Fibroblast of lung (primary cell): ENCODE measurements at regions not wholly inside any gene's neighbourhood (a gene's known extent, or its start where the extent isn't known, plus 50 kb on each side); places are given as distances from the start of the nearest gene placed in this dataset.
"Not testable (repeated sequence)": the region's sequence is repeated elsewhere in the genome, so short reads cannot be mapped to it uniquely, and the experiment has no call there.

Experiments used
- DNase-seq, 2 donors: peaks; one replicate each; pipeline versions ENCODE4 v3.0.0 to v3.0.0-alpha.2; 2010; ENCODE audit warnings: low read depth in 2 of 2
- H2AFZ ChIP-seq: 2 replicates; pipeline ENCODE4 v1.5.1; 2012; ENCODE audit warnings: low read length, control low read depth, inconsistent platforms
- H3K27ac ChIP-seq: 2 replicates; pipeline ENCODE4 v1.5.1; 2011; ENCODE audit warnings: low read length, control low read depth; ENCODE audit not compliant: insufficient read depth
- H3K27me3 ChIP-seq: 2 replicates; pipeline ENCODE4 v1.5.1; 2011; ENCODE audit warnings: mild to moderate bottlenecking, low read length; ENCODE audit not compliant: control insufficient read depth, insufficient read depth
- H3K36me3 ChIP-seq: 2 replicates; pipeline ENCODE4 v1.5.1; 2011; ENCODE audit warnings: low read length; ENCODE audit not compliant: control insufficient read depth, insufficient read depth
- H3K4me1 ChIP-seq: 2 replicates; pipeline ENCODE4 v1.5.1; 2011; ENCODE audit warnings: low read length; ENCODE audit not compliant: control insufficient read depth, insufficient read depth; ENCODE audit errors: extremely low read depth
- H3K4me2 ChIP-seq: 2 replicates; pipeline ENCODE4 v1.5.1; 2011; ENCODE audit warnings: low read length, control low read depth; ENCODE audit not compliant: insufficient read depth; ENCODE audit errors: extremely low read depth
- H3K4me3 ChIP-seq, 4 experiments: fragments of 200-600 bp in 1 of 4; sonication (generic) in 1 of 4; replicated peaks in 1 of 4; 2 replicates each; pipeline ENCODE4 v1.5.1; 2011 to 2016; ENCODE audit warnings: low read length in 4 of 4, low read depth in 3 of 4, mild to moderate bottlenecking in 3 of 4, control low read depth in 2 of 4, inconsistent platforms in 1 of 4, mixed read lengths in 1 of 4; ENCODE audit not compliant: insufficient read depth in 1 of 4; ENCODE audit errors: control extremely low read depth in 1 of 4
- H3K79me2 ChIP-seq: 2 replicates; pipeline ENCODE4 v1.5.1; 2012; ENCODE audit warnings: mild to moderate bottlenecking, low read length, inconsistent platforms; ENCODE audit not compliant: control insufficient read depth, insufficient read depth
- H3K9ac ChIP-seq: 2 replicates; pipeline ENCODE4 v1.5.1; 2011; ENCODE audit warnings: mild to moderate bottlenecking, low read length, control low read depth; ENCODE audit not compliant: insufficient read depth
- H3K9me3 ChIP-seq: 2 replicates; pipeline ENCODE4 v1.5.1; 2012; ENCODE audit warnings: low read depth, low read length; ENCODE audit not compliant: control insufficient read depth, insufficient read depth
- H4K20me1 ChIP-seq: 2 replicates; pipeline ENCODE4 v1.5.1; 2011; ENCODE audit warnings: low read length; ENCODE audit not compliant: control insufficient read depth, insufficient read depth; ENCODE audit errors: extremely low read depth
- CTCF ChIP-seq, 2 donors: IDR thresholded peaks in 1 of 2; conservative IDR thresholded peaks in 1 of 2; 1 replicate in 1 of 2; 2 replicates in 1 of 2; pipeline ENCODE4 v1.5.1; 2011 to 2012; ENCODE audit warnings: low read length in 2 of 2, control low read depth in 1 of 2, inconsistent platforms in 1 of 2, low read depth in 1 of 2, mild to moderate bottlenecking in 1 of 2
- EZH2 ChIP-seq: IDR thresholded peaks from 2 replicates; pipeline ENCODE4 v1.5.1; 2012; ENCODE audit warnings: low read length, control low read depth, mild to moderate bottlenecking; ENCODE audit errors: missing control alignments

GRCh38 chr18:67455890-67456501 is 60.5 kb downstream of the DSEL start:
- H3K9ac ChIP-seq, result no peak overlapping the region
- H3K9me3 ChIP-seq, result no peaks in the 10 kb centered on the region
- TF ChIP-seq EZH2 (no peak), CTCF (conservative IDR thresholded peaks at IDR 0.05 in 1 of 2, IDR thresholded peaks at IDR 0.05 in 1 of 2; ENCODE audit: low read depth in 1 of 2, low read length in 2 of 2) (no peak)
- H3K4me3 ChIP-seq, result no peak overlapping the region
- no peak overlapping the region for H3K4me2 ChIP-seq
- H4K20me1 ChIP-seq, result no peaks in the 10 kb centered on the region
- H3K36me3 ChIP-seq, result no peaks in the 10 kb centered on the region
- H3K27ac ChIP-seq, result no peak overlapping the region
- DNase-seq, result no peak
- H3K27me3 ChIP-seq, result no peaks in the 10 kb centered on the region
- no peaks in the 10 kb centered on the region for H3K4me1 ChIP-seq
- H2AFZ ChIP-seq, result no peak overlapping the region
- H3K79me2 ChIP-seq, result no peaks in the 10 kb centered on the region

GRCh38 chr18:67453901-67454300 is 62.6 kb downstream of the DSEL start:
- no peaks in the 10 kb centered on the region for H3K9me3 ChIP-seq
- no peak overlapping the region for H3K27ac ChIP-seq
- no peak for TF ChIP-seq CTCF (conservative IDR thresholded peaks at IDR 0.05 in 1 of 2, IDR thresholded peaks at IDR 0.05 in 1 of 2; ENCODE audit: low read depth in 1 of 2, low read length in 2 of 2)
- no peak for TF ChIP-seq EZH2
- no peaks in the 10 kb centered on the region for H3K27me3 ChIP-seq
- no peak for DNase-seq
- H3K9ac ChIP-seq, result no peak overlapping the region
- no peaks in the 10 kb centered on the region for H4K20me1 ChIP-seq
- H3K4me2 ChIP-seq, result no peak overlapping the region
- no peaks in the 10 kb centered on the region for H3K4me1 ChIP-seq
- H2AFZ ChIP-seq, result no peak overlapping the region
- no peak overlapping the region for H3K4me3 ChIP-seq
- no peaks in the 10 kb centered on the region for H3K36me3 ChIP-seq
- no peaks in the 10 kb centered on the region for H3K79me2 ChIP-seq

- no peaks in the 10 kb centered on the region for H3K9me3 ChIP-seq
- H3K36me3 ChIP-seq, result no peaks in the 10 kb centered on the region
- no peak overlapping the region for H3K4me2 ChIP-seq
- H3K79me2 ChIP-seq, result no peaks in the 10 kb centered on the region
- H2AFZ ChIP-seq, result no peak overlapping the region
- DNase-seq, result no peak
- no peak overlapping the region for H3K4me3 ChIP-seq
- no peak overlapping the region for H3K9ac ChIP-seq
- no peaks in the 10 kb centered on the region for H3K27me3 ChIP-seq
- H4K20me1 ChIP-seq, result no peaks in the 10 kb centered on the region
- no peak for TF ChIP-seq EZH2
- no peak for TF ChIP-seq CTCF (conservative IDR thresholded peaks at IDR 0.05 in 1 of 2, IDR thresholded peaks at IDR 0.05 in 1 of 2; ENCODE audit: low read depth in 1 of 2, low read length in 2 of 2)
- H3K27ac ChIP-seq, result no peak overlapping the region
- no peaks in the 10 kb centered on the region for H3K4me1 ChIP-seq
Measured at GRCh38 chr18:67451960-67452359, 64.6 kb downstream of the DSEL start.

GRCh38 chr18:67451101-67451500 is 65.4 kb downstream of the DSEL start:
- not testable (repeated sequence) for H3K9ac ChIP-seq, H3K9me3 ChIP-seq, H3K4me1 ChIP-seq, H3K27ac ChIP-seq, H3K36me3 ChIP-seq, DNase-seq, H4K20me1 ChIP-seq, H3K4me3 ChIP-seq, H2AFZ ChIP-seq, H3K27me3 ChIP-seq, H3K79me2 ChIP-seq, H3K4me2 ChIP-seq
